CD4-positive, CD25-positive, alpha-beta regulatory T cell (primary cell): ENCODE measurements at regions not wholly inside any gene's neighbourhood (a gene's known extent, or its start where the extent isn't known, plus 50 kb on each side); places are given as distances from the start of the nearest gene placed in this dataset.
"Not testable (repeated sequence)": the region's sequence is repeated elsewhere in the genome, so short reads cannot be mapped to it uniquely, and the experiment has no call there.

Experiments
- ATAC-seq, 2 donors: fragments of 150-1000 bp; cut with Tn5 transposase; one replicate each; pipeline ENCODE4 v1.10.0; 2021; ENCODE audit warnings: low read depth in 2 of 2, moderate number of reproducible peaks in 2 of 2, moderate library complexity in 1 of 2
- DNase-seq, 3 donors: peaks; one replicate each; pipeline versions ENCODE4 v3.0.0 to v3.0.0-alpha.2; 2012 to 2022; ENCODE audit warnings: mixed read lengths in 1 of 3
- H3K27ac ChIP-seq: one replicate; pipeline ENCODE4 v1.7.0; 2013; ENCODE audit warnings: mild to moderate bottlenecking, low read length; ENCODE audit not compliant: insufficient read depth, poor library complexity, severe bottlenecking
- H3K27me3 ChIP-seq: one replicate; pipeline ENCODE4 v1.7.0; 2013; ENCODE audit warnings: low read length; ENCODE audit not compliant: control insufficient read depth, insufficient read depth
- H3K36me3 ChIP-seq: one replicate; pipeline ENCODE4 v1.7.0; 2013; ENCODE audit warnings: mild to moderate bottlenecking, low read length, moderate library complexity; ENCODE audit not compliant: control insufficient read depth, insufficient read depth
- H3K4me1 ChIP-seq: 2 replicates; pipeline ENCODE4 v1.7.0; 2013; ENCODE audit warnings: mild to moderate bottlenecking, low read length; ENCODE audit not compliant: insufficient read depth, control insufficient read depth, poor library complexity, severe bottlenecking
- H3K4me3 ChIP-seq: one replicate; pipeline ENCODE4 v1.7.0; 2013; ENCODE audit warnings: low read depth, mild to moderate bottlenecking, low read length, moderate library complexity
- H3K9me3 ChIP-seq, 2 experiments: 1 replicate in 1 of 2; 2 replicates in 1 of 2; pipeline ENCODE4 v1.7.0; 2013; ENCODE audit warnings: low read length in 2 of 2, mild to moderate bottlenecking in 1 of 2, moderate library complexity in 1 of 2; ENCODE audit not compliant: control insufficient read depth in 2 of 2
- H3K27ac Mint-ChIP-seq, 3 donors: one replicate each; pipeline ENCODE4 v1.8.0; 2020 to 2022; ENCODE audit warnings: mild to moderate bottlenecking in 3 of 3, mixed read lengths in 3 of 3, moderate library complexity in 2 of 3
- H3K27me3 Mint-ChIP-seq: one replicate; pipeline ENCODE4 v1.8.0; 2022; ENCODE audit warnings: mild to moderate bottlenecking, mixed read lengths
- H3K36me3 Mint-ChIP-seq: one replicate; pipeline ENCODE4 v1.8.0; 2020; ENCODE audit warnings: mixed read lengths
- H3K4me1 Mint-ChIP-seq, 4 donors: one replicate each; pipeline ENCODE4 v1.8.0; 2020 to 2022; ENCODE audit warnings: mixed read lengths in 4 of 4, mild to moderate bottlenecking in 1 of 4
- H3K4me3 Mint-ChIP-seq, 4 donors: one replicate each; pipeline ENCODE4 v1.8.0; 2020 to 2022; ENCODE audit warnings: mild to moderate bottlenecking in 4 of 4, mixed read lengths in 4 of 4, moderate library complexity in 3 of 4
- H3K9me3 Mint-ChIP-seq, 7 donors: one replicate each; pipeline ENCODE4 v1.8.0; 2020 to 2022; ENCODE audit warnings: mixed read lengths in 7 of 7, mild to moderate bottlenecking in 3 of 7, moderate library complexity in 2 of 7

- not testable (repeated sequence) for H3K4me3 Mint-ChIP-seq, H3K27me3 ChIP-seq, H3K27me3 Mint-ChIP-seq, H3K27ac ChIP-seq, ATAC-seq, H3K36me3 ChIP-seq, H3K4me3 ChIP-seq, H3K4me1 Mint-ChIP-seq, H3K9me3 Mint-ChIP-seq, H3K4me1 ChIP-seq, H3K9me3 ChIP-seq, H3K36me3 Mint-ChIP-seq, H3K27ac Mint-ChIP-seq, DNase-seq
These were observed 60.6 kb upstream of the FOXI2 start for GRCh38 chr10:127676430-127676829.

- DNase-seq, result no peak
- ATAC-seq, result no peak
- Mint-ChIP-seq H3K4me3 (no peak overlapping the region), H3K4me1 (no peaks in the 10 kb centered on the region), H3K9me3 (peaks cover 0 to 2% (median 0%) of the 10 kb centered on the region in 7 donors), H3K27ac (peak overlapping the region in 1 of 3 donors; percentile 11), H3K27me3 (peaks cover 3% of the 10 kb centered on the region), H3K36me3 (no peaks in the 10 kb centered on the region)
- H3K36me3 ChIP-seq, result no peaks in the 10 kb centered on the region
- H3K4me3 ChIP-seq, result no peak overlapping the region
- H3K27me3 ChIP-seq, result no peaks in the 10 kb centered on the region
- H3K27ac ChIP-seq, result no peak overlapping the region
- H3K9me3 ChIP-seq, result no peaks in the 10 kb centered on the region
- H3K4me1 ChIP-seq, result no peaks in the 10 kb centered on the region
These were observed 58.9 kb upstream of the FOXI2 start for GRCh38 chr10:127678091-127678490.

- Mint-ChIP-seq H3K27me3 (no peaks in the 10 kb centered on the region), H3K36me3 (no peaks in the 10 kb centered on the region), H3K4me3 (no peak overlapping the region), H3K9me3 (peaks cover 0 to 4% (median 0%) of the 10 kb centered on the region in 7 donors), H3K27ac (no peak overlapping the region), H3K4me1 (no peaks in the 10 kb centered on the region)
- H3K9me3 ChIP-seq, result no peaks in the 10 kb centered on the region
- ATAC-seq (no peak), DNase-seq (no peak)
- no peaks in the 10 kb centered on the region for H3K36me3 ChIP-seq
- H3K4me1 ChIP-seq, result no peaks in the 10 kb centered on the region
- H3K27ac ChIP-seq, result no peak overlapping the region
- no peaks in the 10 kb centered on the region for H3K27me3 ChIP-seq
- H3K4me3 ChIP-seq, result no peak overlapping the region
These were observed 57.2 kb upstream of the FOXI2 start for GRCh38 chr10:127679642-127680255.
